Ectodermal cell (in vitro differentiated cells): ENCODE measurements at regions not wholly inside any gene's neighbourhood (a gene's known extent, or its start where the extent isn't known, plus 50 kb on each side); places are given as distances from the start of the nearest gene placed in this dataset.

ENCODE experiments used
- H3K27ac ChIP-seq: 2 replicates; pipeline ENCODE4 v1.7.0; 2013; ENCODE audit warnings: mild to moderate bottlenecking, low read depth, low read length; ENCODE audit not compliant: insufficient read depth, poor library complexity, severe bottlenecking
- H3K27me3 ChIP-seq: 2 replicates; pipeline ENCODE4 v1.7.0; 2013; ENCODE audit warnings: mild to moderate bottlenecking, low read length; ENCODE audit not compliant: insufficient read depth, control insufficient read depth, poor library complexity, severe bottlenecking
- H3K36me3 ChIP-seq: one replicate; pipeline ENCODE4 v1.7.0; 2013; ENCODE audit warnings: low read length; ENCODE audit not compliant: control insufficient read depth, insufficient read depth
- H3K4me1 ChIP-seq: one replicate; pipeline ENCODE4 v1.7.0; 2013; ENCODE audit warnings: low read length; ENCODE audit not compliant: control insufficient read depth, insufficient read depth
- H3K4me3 ChIP-seq: 2 replicates; pipeline ENCODE4 v1.7.0; 2013; ENCODE audit warnings: low read depth, low read length, control low read depth; ENCODE audit not compliant: insufficient read depth
- H3K9me3 ChIP-seq: 2 replicates; pipeline ENCODE4 v1.7.0; 2013; ENCODE audit warnings: mild to moderate bottlenecking, low read length, moderate library complexity; ENCODE audit not compliant: control insufficient read depth
- WGBS, 2 experiments: methylation state at CpG; one replicate each; pipeline ENCODE4 v1.1.7; 2013; ENCODE audit warnings: missing lambda C conversion rate in 2 of 2; 5-methylcytosine and 5-hydroxymethylcytosine counted together

DNA sequence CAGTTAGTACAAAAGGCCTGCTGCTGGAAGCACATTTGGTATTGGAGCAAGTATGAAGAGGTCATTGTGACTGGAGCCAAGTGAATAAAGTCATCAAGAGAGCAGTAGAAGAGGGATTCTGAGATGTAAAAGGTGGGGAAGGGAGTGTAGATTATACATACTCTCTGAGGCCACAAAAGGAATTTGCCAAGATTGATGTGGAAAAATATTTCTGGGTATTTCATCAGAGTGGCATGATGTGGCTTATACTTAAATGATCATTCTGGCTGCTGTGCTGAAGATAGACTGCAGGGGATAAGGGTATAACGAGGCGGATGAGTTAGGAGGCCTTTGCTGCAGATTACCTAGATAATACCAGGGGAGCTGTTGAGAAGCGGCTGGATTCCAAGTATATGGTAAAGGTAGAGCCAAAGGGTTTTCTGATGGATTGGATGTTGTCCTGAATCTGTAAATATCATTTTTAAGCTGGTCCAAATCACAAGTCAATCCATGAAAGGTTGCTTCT is 231.8 kb upstream of the AGA start:
- Histone ChIP-seq H3K4me1 (no peaks in the 10 kb centered on the region), H3K4me3 (no peak overlapping the region), H3K27me3 (no peaks in the 10 kb centered on the region), H3K9me3 (no peaks in the 10 kb centered on the region), H3K36me3 (no peaks in the 10 kb centered on the region), H3K27ac (no peak overlapping the region)
- 92 to 93% methylated on average over 3 of the region's 3 CpGs for WGBS, 2 experiments

DNA sequence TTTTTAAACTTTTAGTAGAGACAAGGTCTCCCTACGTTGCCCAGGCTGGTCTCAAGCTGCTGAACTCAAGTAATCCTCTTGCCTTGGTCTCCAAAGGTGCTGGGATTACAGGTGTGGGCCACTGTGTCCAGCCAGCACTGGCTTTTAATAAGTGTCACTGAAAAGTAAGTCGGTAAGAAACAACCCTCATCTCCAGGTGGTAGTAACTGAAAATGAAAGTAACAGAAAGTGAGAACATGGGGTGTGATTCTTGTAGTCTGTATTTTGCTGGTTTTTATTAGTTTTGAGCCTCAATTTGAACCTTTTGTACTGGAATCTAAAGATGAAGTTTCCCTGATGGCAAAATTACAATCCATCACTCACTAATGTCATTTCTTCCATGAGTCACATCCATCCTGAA is 238.1 kb upstream of the AGA start:
- no peaks in the 10 kb centered on the region for H3K36me3 ChIP-seq
- no peaks in the 10 kb centered on the region for H3K27me3 ChIP-seq
- H3K27ac ChIP-seq: no peak overlapping the region
- 84 to 89% methylated on average over 2 of the region's 2 CpGs for WGBS, 2 experiments
- no peak overlapping the region for H3K4me3 ChIP-seq
- H3K4me1 ChIP-seq: no peaks in the 10 kb centered on the region
- no peaks in the 10 kb centered on the region for H3K9me3 ChIP-seq

DNA sequence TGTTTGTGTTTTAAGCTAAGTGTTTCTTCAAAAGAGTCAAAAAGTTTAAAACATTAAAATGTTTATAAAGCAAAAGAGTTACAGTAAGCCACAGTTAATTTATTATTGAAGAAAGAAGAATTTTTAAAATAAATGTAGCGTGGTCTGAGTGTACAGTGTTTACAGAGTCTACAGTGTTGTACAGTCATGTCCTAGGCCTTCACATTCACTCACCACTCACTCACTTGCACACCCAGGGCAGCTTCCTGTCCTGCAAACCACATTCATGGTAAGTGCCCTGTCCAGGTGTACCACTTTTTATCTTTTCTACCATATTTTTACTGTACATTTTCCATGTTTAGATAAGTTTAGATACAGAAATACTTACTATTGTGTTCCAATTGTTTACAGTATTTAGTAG is 239.7 kb upstream of the AGA start:
- H3K9me3 ChIP-seq: no peaks in the 10 kb centered on the region
- no peaks in the 10 kb centered on the region for H3K36me3 ChIP-seq
- H3K27ac ChIP-seq: no peak overlapping the region
- H3K4me1 ChIP-seq: no peaks in the 10 kb centered on the region
- no peak overlapping the region for H3K4me3 ChIP-seq
- no peaks in the 10 kb centered on the region for H3K27me3 ChIP-seq
- WGBS, 2 experiments: 100% methylated on average over 1 of the region's 1 CpG; no CpG with 5 or more reads in 1 of the 2 experiments

GRCh38 chr4:177687117-177687516 is 244.9 kb upstream of the AGA start:
- no peaks in the 10 kb centered on the region for H3K4me1 ChIP-seq
- H3K36me3 ChIP-seq: no peaks in the 10 kb centered on the region
- no peak overlapping the region for H3K27ac ChIP-seq
- no peaks in the 10 kb centered on the region for H3K9me3 ChIP-seq
- no peak overlapping the region for H3K4me3 ChIP-seq
- no peaks in the 10 kb centered on the region for H3K27me3 ChIP-seq

GRCh38 chr4:177692907-177693306 is 250.7 kb upstream of the AGA start:
- Histone ChIP-seq H3K4me1 (no peaks in the 10 kb centered on the region), H3K36me3 (no peaks in the 10 kb centered on the region), H3K27me3 (no peaks in the 10 kb centered on the region), H3K27ac (no peak overlapping the region), H3K9me3 (no peaks in the 10 kb centered on the region), H3K4me3 (no peak overlapping the region)
- WGBS, 2 experiments: 100% methylated on average over 1 of the region's 1 CpG; no CpG with 5 or more reads in 1 of the 2 experiments

- no peaks in the 10 kb centered on the region for H3K27me3 ChIP-seq
- no peaks in the 10 kb centered on the region for H3K9me3 ChIP-seq
- H3K27ac ChIP-seq: peak overlapping the region; percentile 27
- no peak overlapping the region for H3K4me3 ChIP-seq
- WGBS, 2 experiments: 39 to 43% methylated on average over 8 of the region's 8 CpGs
- no peaks in the 10 kb centered on the region for H3K36me3 ChIP-seq
- H3K4me1 ChIP-seq: no peaks in the 10 kb centered on the region
These were observed 254.3 kb upstream of the AGA start for GRCh38 chr4:177696438-177696966.

DNA sequence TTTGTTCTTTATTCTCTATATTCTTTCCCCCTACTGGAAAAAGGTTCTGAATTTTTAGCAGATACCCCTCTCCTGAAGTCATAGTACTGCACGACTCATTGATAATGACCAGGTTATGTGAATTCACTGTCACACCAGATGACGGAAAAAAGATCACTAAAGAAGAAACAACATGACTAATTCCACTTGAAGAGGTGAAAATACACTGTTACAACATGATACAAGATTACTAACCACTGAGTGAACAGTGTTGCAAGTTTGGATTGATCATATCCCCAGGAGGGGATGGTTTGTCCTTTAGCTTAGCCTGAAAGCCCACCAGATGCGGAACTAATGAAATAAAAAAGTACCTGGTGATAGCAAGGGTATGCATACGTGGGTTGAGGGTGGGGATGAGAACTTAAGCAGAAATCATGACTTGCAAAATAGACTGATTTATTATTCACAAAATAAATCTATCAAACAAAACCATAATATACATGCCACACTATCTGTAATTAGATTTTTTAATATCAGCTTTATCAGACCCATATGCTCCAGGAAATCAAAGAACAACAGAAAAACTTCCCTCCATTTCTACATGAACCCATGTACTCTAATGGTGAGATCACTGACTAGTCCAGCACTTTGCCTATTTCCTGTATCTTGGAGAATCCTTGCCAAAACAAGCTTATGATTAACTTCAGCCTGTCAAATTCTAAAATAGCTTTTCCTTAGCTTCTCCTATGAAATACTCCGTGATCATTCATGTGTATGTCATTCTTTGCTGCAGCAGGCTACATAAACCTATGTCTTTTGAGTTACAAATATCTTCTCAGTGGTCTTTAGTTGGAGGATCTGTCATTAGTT is 257.4 kb upstream of the AGA start:
- Histone ChIP-seq H3K36me3 (no peaks in the 10 kb centered on the region), H3K27me3 (no peaks in the 10 kb centered on the region), H3K4me3 (no peak overlapping the region), H3K27ac (no peak overlapping the region), H3K4me1 (no peaks in the 10 kb centered on the region), H3K9me3 (no peaks in the 10 kb centered on the region)
- WGBS, 2 experiments: 83 to 84% methylated on average over 3 to 5 of the region's 5 CpGs

DNA sequence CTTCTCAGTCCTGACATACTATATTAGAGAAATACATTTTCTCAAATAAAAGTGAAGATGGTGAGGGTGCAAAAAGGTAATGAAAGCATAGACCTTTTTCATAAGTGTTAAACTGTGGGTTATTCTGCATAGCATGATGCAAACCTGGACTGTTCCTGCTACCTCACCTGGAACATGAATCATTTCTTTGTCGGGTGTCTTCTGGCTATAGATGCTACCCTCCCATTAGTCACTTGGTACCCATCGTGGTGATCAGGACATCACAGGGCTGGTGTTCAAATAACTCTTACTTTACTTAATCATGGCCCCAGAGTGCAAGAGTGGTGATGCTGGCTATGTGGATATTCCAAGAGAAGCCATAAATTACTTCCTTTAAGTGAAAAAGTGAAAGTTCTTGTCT is 264.7 kb upstream of the AGA start:
- Histone ChIP-seq H3K27me3 (no peaks in the 10 kb centered on the region), H3K27ac (no peak overlapping the region), H3K9me3 (no peaks in the 10 kb centered on the region), H3K36me3 (no peaks in the 10 kb centered on the region), H3K4me3 (no peak overlapping the region), H3K4me1 (no peaks in the 10 kb centered on the region)
- WGBS, 2 experiments: 93 to 100% methylated on average over 2 of the region's 2 CpGs

- H3K4me3 ChIP-seq: no peak overlapping the region
- no peaks in the 10 kb centered on the region for H3K4me1 ChIP-seq
- H3K36me3 ChIP-seq: no peaks in the 10 kb centered on the region
- H3K27ac ChIP-seq: no peak overlapping the region
- no peaks in the 10 kb centered on the region for H3K9me3 ChIP-seq
- H3K27me3 ChIP-seq: no peaks in the 10 kb centered on the region
- WGBS, 2 experiments: 70 to 82% methylated on average over 2 to 3 of the region's 3 CpGs
These were observed 271.2 kb upstream of the AGA start for GRCh38 chr4:177713454-177713853.

- Histone ChIP-seq H3K27ac (no peak overlapping the region), H3K4me1 (no peaks in the 10 kb centered on the region), H3K36me3 (no peaks in the 10 kb centered on the region), H3K4me3 (no peak overlapping the region), H3K9me3 (no peaks in the 10 kb centered on the region), H3K27me3 (no peaks in the 10 kb centered on the region)
- whole genome bisulfite sequencing, 2 experiments: 83% methylated on average over 1 of the region's 1 CpG; no CpG with 5 or more reads in 1 of the 2 experiments
These were observed 275.2 kb upstream of the AGA start for GRCh38 chr4:177717407-177717806.
